Esophagus mucosa (tissue), 1 donor: ENCODE measurements at regions not wholly inside any gene's neighbourhood (a gene's known extent, or its start where the extent isn't known, plus 50 kb on each side); places are given as distances from the start of the nearest gene placed in this dataset.
"Not testable (repeated sequence)": the region's sequence is repeated elsewhere in the genome, so short reads cannot be mapped to it uniquely, and the experiment has no call there.

Experiments used
- ATAC-seq: fragments of 200-7000 bp; cut with Tn5 transposase; one replicate; pipeline ENCODE4 v1.9.1; 2020
- donor health status: DM: yes; HTN: yes; CAD: no.

DNA sequence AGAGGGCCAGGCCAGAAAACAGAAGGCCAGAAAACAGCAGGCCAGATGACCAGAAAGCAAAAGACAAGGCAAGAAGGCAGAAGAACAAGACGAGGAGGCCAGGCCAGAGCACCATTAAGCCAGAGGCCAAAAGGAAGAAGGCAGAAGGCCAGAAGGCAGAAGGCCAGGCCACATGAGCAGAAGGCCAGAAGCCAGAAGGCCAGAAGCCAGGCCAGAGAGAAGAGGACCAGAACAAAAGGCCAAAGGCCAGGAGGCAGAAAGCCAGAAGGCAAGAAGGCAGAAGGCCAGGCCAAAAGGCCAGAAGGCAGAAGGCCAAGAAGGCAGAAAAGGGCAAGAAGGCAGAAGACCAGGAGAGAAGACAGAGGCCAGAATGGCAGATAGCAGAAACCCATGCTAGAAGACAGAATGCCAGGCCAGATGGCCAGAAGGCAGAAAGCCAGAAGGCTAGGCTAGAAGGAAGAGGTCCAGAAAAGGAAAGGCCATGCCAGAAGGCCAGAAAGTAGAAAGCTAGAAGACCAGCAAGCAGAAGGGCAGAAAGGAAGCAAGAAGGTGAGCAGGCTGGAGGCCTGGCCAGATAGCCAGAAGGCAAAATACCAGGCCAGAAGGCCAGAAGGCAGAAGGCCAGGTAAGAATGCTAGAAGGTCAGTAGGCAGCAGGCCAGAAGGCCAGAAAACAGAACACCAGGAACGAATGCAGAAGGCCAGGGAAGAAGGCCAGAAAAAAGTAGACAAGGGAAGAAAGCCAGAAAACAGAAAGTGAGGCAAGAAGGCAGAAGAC lies 187.6 kb downstream of the TUBA3C start:
- ATAC-seq, result no peak

DNA sequence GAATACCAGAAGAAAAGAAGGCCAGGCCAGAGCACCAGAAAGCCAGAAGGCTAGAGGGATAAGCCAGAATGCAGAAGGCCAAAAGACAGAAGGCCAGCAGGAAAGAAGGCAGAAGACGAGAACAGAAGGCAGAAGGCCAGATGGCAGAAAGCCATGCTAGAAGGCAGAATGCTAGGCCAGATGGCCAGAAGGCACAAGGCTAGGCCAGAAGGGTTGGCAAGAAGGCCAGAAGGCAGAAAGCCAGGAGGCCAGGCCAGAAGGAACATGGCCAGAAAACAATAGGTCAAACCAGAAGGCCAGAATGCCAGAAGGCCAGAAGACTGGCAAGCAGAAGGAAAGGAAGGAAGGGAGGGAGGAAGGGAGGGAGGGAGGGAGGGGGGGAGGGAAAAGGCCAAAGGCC lies 188.8 kb downstream of the TUBA3C start:
- no peak for ATAC-seq

DNA sequence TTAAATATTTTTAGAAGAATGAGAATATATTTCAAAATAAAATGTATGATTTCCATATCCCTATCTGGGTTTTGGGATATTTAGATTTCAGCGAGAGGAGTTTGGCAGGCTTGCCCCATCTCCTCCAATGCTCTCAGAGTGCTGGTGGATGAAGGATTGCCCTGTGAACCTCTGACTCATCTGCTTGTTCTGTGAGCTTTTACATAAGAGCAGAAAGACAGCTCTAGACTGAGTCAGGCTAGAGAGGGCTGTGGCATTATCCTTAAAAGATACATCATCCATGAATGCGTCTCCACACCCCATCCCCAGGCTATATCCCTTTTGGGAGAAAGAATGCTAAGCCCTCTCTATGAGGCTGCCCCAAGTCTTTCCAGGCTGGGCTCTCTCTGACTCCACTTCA lies 190.6 kb downstream of the TUBA3C start:
- ATAC-seq, result peak; percentile 25

DNA sequence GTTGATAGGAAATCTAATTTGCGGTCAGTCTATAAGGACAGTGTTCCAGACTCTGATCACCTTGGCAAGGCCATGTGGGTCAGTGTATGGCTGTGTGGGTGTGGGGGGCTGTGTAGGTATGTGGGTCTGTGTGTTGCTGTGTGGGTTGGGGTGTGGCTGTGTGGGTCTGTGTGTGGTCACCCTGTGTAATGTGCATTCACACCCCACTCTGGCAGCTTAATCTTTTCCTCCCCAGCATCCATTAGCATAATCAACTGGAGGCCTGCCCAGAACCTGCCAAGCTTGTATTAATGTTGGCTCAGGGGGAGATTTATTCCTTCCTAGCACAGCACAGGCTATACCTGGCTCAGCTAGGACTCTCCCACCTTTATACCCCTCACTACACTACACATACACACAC lies 203.2 kb downstream of the TUBA3C start:
- no peak for ATAC-seq

DNA sequence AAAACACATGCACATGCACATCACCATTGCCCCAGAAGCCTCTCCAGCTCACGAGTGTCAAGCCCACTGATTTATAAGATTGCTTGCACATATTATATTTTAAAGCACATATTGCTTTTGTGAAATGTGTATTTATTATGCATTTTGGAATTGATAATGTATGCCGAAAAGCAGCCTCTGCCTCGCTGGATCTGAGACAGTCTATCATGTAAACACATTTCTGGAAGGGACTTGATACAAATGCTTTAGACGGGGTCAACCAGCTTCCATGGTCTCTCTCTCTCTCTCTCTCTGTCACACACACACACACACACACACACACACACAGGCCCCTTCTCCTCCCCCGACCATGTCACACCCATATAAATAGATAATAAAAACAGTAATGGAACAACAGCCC lies 203.8 kb downstream of the TUBA3C start:
- no peak for ATAC-seq

DNA sequence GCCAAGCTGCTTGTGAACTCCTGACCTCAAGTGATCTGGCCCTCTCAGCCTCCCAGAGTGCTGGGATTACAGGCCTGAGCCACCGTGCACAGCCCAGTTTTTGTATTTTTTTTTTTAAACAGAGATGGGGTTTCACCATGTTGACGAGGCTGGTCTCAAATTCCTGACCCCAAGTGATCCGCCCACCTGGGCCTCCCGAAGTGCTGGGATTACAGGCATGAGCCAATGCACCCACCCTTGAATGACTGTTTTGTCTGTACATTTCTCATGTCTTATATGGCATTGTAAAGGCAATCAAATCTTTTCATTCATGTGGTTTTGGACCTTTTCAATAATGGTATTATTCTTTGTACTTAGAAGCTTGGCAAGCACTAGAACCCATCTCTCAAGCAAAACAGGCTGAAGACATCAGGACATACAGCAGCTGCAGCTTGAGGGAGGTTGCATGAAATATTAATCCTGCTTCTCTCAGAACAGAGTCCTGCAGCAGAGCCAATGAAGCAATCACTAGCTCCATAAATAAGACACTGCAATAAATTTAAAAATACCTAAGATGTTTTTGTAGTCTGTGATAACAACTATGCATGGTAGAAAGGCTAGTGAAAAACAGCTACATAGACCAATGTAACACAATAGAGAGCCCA lies 209.9 kb downstream of the TUBA3C start:
- ATAC-seq, result no peak

DNA sequence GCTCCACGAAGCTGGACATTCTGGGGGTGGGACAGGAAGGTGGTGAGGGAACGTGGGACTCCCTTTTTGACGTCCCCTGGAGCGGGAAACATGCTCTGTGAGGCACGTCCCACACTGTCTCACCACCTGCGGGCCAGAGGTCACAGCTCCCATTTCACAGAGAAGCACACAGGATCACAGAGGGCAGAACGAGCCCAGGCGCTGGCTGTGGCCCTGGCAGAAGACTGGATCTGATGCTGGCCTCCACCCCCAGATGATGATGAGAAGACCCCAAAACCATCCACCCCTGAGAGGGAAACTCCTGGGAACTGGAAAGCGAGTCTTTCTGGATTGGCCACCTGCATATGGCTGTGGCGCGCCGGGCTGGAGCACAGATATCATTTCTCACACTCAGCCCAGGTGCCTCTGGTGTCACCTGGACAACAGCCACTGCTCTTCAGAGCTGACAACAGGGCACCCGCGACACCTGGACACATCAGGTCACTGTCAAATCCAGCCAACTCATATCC lies 216.2 kb downstream of the TUBA3C start:
- ATAC-seq, result no peak

DNA sequence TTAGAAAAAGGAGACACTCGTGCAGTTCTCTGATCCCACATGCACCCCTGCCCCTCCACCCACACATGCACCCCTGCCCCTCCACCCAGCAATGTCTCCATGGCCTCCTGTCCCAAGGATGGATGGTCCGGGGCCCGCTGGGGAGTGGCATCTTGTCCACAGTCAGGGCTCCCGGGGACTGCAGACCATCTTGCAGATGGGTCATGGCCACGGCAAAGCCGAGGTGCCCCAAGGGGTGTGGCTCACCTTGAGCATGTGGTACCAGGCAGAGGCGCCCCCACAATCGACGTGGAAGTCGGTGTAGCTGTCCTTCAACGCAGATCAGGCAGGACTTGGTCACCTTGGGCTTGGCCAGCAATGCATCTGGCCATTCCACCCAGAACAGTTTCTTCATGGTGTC lies 216.7 kb downstream of the TUBA3C start:
- no peak for ATAC-seq

DNA sequence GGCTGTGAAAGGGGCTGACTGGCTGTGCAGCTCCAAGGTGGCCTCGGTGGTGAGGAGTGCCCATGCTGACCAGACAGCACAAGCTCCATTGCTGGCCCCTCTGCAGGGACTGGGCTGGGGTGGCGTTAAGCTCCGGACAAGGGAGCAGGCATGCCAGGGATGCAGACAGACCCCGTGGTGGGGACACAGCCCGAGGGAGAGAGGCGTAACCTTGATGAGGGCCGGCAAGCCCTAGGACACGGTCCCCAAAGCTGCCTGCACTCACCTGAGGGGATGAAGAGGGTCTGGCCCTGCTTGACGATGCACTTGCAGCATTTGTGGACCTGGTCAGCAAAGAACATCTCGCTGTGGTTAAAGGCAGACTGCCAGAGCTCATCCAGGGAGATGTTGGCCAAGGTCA lies 217.9 kb downstream of the TUBA3C start:
- ATAC-seq, result not testable (repeated sequence)

DNA sequence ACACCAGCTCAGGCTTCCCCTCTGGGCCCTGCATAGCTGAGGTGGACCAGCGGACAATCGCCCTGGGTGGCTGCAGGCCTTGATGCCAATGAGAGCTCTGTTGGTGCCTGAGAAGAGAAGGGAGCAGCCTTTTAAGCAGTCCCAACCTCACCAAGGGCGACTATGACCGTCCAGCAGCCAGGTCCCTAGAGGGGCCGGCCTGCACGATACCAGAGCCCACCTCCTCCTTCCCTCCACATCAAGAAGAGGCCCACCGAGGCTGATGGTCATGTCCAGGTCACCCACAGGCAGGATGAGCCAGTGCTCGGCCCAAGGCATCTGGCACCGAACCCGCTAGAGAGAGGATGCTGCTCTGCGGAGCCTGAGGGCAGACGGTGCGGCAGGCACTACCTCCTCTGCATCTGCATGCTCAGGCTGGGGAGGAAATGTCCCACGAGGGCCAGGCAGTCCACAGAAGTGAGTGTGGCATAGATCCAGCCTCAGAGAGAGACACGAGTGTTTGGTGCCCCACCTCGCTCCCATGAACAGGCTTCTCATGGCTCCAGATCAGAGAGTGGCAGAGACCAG lies 219.4 kb downstream of the TUBA3C start:
- ATAC-seq, result no peak

DNA sequence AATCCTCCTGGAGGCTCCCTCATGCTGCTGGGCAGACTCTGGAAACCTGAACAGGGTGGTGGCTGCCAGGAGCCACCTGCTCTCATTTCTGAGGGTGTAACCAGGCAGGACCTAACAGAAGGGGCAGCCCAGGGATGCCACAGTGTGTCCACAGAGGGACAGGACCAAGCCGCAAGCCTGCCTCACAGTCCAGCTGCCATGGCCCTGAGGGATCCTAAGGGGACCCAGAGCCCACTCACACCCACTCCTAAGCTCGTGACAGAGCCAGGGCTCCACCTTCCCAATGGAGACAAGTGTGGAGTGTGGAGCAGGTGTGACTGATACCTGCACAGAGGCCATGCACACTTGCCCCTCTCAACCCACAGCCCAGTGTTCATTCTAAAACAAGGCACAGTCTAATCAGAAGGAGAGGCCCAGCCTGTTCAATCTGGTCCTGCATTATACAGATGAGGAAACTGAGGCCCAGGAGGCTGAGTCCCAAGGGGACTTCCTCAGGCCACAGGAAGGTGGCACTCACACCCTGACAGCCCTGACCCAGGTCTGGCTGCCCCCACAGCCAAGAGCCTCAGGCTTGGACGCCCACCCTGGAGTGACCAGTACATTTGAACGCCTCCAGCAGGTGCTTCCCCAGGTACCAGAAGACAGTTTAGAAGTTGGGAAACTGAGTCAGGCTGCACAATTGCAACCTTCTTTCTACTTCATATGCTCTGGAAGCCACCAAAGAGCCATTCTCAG lies 220.1 kb downstream of the TUBA3C start:
- no peak for ATAC-seq

DNA sequence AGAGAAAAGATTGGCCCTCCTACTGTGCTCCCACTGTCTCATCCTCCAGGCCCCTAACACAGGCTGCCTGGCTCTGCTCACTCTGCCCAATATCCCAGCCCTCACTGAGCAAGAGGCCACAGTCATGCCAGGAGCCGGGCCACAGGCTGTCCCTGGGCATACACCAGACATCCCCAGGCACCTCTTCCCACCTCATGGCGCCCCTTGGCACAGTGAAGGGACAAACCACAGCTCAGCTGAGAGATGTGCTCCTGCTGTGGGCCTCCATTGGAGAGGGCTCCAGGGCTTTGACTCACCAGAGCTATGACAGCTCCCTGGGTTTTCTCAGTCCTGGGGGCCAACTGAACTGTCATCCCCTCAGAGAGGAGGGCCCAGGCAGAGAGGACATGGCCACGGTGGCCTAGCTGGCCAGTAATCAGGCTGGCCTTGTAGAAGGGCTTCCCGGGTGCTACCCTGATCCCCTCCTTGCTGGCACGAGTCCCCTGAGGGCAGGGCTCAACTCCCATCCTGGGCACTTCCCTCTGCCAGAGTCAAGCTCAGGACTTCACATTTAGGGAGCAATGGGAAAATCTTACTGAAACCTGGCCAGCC lies 220.9 kb downstream of the TUBA3C start:
- ATAC-seq, result no peak

DNA sequence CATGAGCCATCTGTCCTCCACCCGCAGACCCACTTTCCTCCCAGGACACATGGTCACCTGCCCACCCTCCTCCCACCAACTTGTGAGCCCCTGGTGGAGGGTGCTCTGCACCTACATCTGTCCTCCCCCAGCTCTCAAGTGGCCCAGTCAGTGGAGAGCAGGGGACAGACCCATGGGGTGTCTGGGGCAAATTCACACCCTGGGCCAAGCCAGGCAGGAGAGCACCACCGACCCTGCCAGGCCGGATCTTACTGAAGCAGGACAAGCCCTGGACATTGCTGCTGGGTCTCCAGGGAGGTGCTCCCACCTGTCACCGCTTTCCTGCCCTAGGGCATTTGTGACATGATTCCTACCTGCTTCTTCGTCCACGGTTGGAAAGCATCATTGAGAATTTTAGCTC lies 221.6 kb downstream of the TUBA3C start:
- no peak for ATAC-seq

DNA sequence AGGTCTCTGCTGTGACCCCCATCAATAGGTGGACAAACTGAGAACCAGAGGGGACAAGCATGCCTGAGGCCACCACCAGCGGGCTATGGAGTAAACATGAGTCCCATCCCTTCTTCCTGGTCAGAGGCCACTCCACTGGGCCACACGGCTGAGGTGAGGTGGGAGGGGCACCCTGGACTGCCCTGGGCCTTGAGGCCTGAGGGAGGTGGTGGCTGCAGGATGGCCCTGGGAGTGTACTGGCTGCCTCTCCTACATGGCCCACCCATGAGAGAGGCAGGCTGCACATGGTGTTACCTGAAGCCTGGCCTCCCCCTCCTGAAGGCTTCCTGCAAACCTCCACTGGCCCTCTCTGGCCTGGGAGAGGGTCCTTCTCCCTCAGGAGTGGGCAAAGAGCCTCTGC lies 222.4 kb downstream of the TUBA3C start:
- ATAC-seq, result no peak

DNA sequence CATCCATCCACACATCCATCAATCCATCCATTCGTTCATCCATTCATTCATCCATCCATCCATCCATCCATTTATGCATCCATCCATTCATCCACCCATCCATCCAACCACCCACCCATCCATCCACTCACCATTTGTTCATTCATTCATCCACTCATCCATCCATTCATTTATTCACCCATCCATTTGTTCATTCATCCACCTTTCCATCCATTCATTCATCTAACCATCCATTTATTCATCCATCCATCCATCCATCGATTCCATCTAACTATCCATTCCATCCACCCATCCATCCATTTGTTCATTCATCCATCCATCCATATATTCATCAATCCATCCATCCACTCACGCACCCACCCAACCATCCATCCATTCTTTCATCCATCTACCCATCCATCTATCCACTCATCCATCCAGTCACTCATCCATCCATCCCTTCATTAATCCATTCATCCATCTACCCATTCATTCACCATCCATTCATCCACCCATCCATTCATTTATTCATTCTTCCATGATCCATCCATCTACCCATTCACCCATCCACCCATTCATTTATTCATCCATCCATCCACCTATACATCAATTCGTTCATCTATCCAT lies 225.0 kb downstream of the TUBA3C start:
- ATAC-seq, result no peak

DNA sequence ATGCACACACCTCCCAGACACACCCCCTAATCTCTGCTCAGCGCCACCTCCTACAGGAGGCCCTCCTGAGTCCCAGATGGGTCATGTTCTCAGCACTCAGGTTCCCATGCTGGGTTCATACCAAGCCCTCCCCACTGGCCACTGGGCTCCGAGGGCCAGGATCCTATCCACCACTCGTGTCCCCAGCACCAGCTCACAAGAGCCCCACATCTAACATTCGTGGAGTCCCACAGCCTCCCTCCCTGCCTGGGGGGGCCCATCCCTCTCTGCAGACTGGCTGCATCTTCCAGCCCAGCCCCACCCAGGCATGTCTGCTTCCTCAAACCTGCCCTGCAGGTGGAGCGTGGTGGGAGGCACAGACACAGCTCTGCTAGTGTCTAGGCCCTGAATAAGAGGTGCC lies 227.4 kb downstream of the TUBA3C start:
- no peak for ATAC-seq

DNA sequence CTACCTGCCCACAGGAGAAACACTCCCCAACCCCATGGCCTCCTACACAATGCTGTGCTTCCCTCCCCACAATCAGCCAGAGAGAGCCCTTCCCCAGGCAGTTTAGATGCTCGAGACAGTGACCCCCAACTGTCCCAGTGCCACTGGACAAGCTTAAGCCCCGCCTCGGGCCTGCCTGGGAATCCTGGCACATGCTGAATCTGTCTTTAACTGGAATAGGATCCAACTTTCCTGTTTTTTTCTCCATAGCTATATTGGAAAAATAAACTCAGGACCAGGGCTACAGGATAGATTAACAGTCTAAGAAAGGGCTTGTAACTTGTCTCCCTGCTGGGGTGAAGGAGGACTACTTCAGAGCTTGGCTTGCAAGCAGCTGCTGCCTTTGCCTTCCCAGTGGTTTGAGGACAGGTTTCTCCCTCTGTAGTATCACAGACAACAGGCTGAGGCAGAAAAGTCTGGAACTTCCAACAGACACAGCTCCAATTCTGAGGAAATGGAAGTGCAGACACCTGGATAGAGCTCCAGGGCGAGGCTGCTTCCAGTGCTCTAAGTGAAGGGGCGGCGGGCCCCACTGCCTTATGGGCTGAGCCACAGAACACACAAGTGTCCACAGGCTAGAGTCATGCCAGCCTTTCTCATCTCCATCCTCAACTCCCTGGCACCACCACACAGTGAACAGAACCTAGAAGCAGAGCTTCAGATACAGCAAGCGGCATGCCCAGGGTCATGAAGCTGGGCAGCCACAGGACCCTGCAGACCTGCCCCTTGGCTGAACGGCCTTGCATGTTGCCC lies 228.3 kb downstream of the TUBA3C start:
- no peak for ATAC-seq

DNA sequence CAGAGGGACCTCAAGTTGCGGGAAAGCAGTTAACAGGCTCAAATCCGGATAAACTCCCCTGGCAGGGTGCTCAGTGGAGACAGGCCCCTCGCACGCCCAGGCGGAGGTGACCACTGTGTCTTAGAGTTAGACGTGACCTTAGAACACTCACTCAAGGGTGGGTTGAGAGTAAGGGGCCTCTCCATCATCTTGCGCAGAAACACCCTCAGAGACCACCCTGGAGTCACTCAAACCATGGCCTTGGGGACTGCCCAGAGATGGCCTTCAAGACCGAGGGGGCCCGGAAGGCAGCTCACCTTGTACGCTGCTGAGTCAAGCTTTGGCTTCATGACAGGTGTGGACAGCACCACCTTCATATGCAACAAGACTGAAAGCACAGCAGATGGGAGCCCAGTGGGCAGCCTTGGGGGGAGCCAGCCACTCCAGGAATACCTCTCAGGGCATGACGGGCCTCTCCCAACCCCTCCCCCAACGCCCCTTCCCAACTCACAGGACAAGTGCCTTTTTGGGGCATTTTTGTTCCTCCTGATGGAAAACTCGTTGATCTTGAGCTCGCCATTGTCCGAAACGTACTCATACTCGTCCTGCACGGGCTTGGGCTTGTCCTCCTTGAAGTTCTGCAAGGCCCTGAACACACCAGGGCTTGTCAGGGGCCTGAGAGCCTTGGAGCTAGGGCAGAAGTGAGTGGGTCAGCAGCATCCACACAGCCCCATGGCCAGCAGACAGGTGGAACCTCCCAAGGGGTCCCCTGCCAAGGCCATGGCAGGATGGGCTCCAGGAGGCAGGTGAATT lies 229.2 kb downstream of the TUBA3C start:
- no peak for ATAC-seq

DNA sequence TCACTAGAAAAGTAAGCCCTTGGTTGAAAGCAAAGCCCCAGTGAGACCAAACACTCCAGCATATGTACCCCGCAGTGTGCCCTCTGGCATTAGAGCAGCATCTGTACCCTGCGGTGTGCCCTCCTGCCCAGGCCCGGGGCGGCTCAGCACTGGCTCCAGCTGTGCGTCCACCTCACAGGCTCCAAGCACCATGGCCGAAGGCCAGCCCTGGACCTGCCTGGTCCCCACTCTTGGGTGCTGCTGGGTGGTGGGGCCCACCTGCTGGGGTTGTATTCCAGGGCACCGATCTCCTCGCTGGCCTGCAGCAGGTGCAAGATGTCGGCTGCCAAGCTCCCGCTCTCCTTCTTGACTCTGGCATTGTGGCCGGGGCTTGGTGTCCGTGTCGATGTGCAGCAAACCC lies 230.2 kb downstream of the TUBA3C start:
- no peak for ATAC-seq

DNA sequence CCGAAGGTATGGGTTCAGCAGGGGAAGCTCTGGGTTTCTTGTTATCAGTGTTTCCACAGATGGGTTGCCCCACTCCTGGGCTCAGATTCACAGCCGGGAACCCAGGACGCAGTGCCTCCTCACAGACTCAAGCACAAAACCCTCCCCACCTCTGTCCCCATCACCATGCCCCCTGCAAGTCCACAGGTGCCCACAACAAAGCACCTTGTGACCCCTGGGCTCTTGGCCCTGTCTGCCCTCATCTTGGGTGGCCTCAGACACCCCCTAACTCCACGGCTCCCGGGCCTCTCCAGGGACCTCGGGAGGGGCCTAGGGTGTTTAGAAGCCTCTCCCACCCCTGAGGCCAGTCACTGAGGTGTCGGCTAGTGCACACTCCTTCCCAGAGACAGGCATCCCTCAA lies 231.7 kb downstream of the TUBA3C start:
- ATAC-seq, result no peak

DNA sequence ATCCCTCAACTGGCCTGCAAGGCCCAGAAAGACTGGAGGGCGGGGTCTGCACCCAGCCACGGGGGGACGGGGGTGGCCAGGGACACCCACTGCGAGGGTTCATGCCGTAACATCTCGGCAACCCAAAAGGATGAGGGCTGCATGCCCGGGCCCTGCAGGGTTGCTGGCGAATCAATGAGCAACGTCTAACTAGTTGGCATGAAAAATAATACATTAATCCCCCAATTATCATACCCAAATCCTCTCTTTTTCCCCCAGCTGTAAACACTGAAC lies 232.2 kb downstream of the TUBA3C start:
- ATAC-seq, result no peak
